T follicular helper cell (primary cell): ENCODE measurements at regions not wholly inside any gene's neighbourhood (a gene's known extent, or its start where the extent isn't known, plus 50 kb on each side); places are given as distances from the start of the nearest gene placed in this dataset.
"Not testable (repeated sequence)": the region's sequence is repeated elsewhere in the genome, so short reads cannot be mapped to it uniquely, and the experiment has no call there.

Experiments
- DNase-seq: peaks from one replicate; pipeline ENCODE4 v3.0.0-alpha.2; 2020; ENCODE audit warnings: low read depth

DNA sequence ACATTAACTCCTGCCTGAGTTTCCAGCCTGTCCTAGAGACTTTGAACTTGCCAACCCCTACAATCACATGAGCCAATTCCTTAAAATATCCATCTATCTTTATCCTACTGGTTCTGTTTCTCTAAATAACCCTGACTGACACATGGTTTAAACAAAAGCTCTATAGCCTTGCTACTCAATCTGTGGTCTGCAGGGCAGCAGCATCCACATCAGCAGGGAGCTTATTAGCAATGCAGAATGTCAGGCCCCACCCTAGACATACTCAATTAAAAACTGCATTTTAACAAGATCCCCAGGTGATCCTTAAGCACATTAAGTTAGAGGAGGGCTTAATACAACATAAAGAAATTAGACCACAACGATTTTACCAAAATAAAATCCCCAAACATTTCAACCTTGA is 108.3 kb upstream of the CPSF6 start:
- no peak for DNase-seq

DNA sequence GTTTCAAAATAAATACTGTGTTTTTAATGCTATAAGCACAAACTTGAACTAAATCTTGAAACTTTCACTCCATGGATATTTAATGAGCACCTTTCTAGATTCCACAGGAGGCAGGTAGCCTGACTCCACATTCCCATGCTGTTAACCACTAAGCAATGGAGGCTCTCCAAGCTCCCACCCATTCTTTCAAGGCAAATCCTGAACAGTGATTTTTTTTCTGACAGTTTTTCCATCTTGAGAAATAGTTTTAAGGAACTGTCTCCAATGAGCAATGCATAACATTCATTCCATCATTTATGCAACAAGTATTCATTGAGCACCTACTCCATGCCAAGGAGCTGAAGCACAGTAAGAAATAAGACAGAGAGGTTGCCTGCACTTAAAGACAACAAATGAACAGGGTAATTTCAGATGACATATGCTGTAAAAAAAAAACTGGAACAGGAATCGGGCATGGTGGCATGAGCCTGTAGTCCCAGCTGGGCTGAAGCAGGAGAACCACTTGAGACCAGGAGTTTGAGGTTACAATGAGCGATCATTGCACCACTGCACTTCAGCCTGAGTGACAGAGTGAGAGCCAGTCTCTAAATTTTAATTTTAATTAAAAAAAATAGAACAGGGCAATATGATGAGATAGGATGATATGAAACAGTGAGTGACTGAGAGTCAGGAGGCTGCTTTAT is 102.3 kb upstream of the CPSF6 start:
- no peak for DNase-seq

DNA sequence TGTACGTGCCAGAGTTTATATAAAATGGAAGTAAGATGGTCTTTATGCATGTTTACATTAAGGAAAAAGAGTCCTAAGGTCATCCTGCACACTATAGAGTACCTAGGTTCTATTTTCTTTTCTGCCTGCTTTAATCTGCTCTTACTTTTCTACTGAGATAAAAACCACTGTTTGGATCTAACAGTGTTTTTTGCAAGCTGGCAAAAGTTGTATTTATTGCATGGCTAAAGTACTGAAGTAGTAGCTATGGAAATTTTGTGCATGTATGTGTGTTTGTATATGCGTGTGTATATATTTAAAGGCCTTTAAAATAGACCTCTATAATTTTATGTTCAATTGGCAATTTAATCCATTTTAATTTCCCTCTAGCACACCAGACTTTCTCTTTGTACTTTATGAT is 98.3 kb upstream of the CPSF6 start:
- DNase-seq, result no peak

DNA sequence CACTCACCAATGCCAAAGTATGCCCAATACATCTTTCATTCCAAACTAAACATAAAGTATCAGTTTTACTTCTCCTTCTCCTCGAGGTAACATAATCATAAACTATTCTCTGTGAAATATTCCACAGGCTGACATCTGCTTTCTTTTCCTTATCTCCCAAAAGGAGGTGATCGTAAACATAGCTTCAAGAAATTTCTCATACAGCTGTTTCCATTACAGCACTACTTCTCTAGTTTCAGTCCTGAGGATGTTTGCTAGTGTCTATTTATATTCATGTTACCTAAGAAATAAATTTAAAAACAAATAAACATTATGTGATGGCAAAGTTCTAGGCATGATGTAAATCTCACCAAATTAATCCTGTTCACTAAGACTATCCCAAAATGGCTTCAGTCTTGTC is 90.1 kb upstream of the CPSF6 start:
- DNase-seq, result no peak

DNA sequence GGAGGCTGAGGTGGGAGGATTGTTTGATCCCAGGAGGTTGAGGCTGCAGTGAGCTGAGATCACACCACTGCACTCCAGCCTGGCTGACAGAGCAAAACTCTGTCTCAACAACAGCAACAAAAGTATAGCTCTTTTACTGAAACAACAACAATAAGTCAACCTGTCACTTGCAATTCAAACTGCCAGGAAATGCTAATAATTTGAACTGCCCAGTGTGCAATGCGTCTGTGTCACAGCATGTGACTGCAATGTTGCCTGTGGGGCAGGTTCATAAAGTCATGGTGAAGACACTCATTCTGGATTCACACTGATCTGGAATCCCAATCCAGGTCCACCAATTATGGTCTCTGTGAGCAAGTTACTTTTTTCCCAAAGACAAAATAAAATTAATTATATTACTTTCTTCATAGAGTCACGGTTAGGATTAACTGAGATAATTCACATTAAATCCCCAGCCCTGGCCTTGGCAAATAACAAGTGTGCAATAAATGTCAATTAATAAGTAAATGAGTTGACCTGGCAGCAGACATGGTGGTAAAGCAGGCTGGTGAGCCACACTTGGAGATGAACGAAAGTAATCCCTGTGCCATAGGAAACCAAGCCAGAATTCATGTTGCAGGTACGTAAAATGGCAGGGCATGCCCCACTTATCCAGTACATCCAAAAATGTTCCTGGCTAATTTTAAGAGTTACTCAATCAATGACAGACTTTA is 89.1 kb upstream of the CPSF6 start:
- no peak for DNase-seq

DNA sequence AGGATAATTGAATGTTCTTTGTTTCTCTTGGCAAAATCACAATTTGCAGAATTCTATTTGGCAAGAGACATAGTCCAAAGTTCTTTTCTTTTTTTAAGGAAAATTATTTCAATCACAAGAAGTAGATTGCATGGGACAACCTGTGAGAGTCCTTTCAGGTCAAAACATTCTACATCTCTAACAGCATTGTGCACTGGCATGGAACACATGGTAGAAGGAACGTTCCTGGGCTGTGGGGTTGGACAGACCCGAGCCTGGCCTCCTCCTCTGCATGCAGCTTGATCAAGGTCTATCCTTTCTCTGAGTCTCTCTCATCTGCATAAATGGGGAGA is 88.6 kb upstream of the CPSF6 start:
- DNase-seq, result no peak

DNA sequence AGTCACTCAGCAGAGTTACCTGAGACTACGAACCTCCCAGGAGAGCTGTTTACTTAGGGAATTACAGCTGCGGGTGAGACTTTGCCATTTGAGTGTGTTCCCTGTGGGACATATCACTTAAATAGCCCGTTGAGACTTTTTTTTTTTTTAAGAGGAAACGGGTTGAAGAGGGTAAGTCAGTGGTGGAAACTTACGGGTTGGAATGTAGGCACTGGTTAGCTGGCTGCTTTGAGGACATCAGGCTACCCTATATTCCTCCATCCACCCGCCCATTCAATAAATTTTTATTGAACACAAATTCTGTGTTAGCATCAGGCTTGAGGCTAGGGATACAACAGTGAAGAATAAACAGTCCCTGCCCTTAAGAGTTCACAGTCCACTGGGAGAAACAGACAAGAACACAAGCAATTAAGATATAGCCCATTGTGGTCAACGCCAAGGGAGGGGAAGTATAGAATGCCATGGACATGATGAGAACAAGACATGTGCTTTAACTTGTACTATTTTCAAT is 88.1 kb upstream of the CPSF6 start:
- no peak for DNase-seq

DNA sequence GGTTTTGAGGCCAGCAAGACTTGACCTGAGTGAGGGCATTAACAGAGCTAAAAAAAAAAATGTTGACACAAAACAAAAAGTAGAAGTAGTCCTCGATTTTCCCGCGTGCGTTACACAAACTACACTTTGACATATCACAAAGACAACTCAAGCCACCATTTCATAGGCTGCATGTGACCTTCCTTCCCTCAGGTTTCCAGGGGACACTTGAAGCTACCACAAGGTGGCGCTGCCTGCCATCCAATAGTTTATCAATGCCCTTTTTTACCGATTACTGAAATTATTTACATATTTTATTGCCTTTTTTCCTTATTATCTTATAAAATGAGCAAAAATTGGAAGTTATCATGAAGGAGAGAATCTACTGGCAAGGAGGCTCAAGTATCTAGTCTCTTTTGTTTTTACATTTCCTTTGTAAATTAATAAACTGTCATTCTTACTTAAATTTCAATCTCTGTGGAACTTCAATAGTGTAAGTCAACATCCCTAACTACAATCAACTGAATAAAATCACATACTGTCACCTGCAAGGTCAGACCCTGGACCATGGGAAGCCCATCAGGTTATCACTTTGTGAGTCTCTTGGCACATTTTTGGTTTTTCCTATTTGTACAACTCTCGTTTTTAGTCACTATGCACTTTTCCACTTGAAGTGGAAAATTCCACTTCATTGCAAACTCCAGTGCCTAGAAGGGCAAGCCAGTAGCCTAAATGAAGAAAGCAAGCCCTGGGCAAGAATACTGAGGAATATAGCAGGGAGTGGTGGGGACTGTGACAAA is 84.6 kb upstream of the CPSF6 start:
- DNase-seq, result peak; percentile 69

DNA sequence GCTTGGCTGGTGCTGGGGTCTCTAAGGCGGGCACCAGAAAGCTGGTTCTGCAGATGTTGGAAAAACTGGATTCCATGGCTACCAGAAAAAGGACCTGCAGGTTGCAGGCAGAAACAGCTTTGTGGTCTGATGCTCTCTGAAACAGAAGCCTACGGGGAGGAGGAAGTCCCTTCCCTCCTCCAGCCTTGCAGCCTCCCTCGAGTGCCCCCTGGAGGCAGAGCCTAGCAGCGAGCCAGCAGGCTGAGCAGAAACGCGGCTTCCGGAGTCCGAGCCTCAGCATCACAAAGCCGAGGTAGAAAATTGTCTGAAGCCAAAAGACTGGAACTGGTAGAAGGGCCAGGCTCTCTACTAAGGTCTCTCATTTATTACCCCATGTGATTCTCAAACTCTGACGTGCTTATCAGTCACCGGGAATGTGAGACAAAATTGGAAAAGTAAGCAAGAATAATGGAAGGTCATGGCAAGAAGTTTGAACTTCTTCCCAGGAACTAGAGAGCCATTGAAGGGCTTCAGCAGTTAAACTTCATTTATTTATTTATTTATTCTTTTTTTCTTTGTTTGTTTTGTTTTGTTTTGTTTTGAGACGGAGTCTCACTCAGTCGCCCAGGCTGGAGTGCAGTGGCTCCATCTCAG is 82.2 kb upstream of the CPSF6 start:
- DNase-seq, result peak; percentile 82

DNA sequence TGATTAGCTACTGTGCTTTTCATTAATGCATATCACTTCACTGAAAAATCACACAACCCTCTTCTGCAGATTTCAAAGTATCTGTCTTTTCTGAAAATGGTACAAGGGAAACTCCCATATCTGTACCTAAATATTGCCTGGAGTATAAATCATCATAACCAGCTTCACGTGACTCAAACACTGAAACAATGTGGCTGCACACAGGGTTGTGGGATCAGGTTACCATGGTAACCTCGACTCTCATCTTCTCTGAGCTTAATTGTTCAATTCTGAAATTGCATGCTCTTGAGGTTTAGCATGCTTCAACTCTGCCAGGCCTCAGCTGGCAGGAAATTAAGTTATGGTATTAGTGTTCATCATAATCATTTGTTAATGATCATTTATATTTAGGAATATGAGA is 77.5 kb upstream of the CPSF6 start:
- peak; percentile 20 for DNase-seq

DNA sequence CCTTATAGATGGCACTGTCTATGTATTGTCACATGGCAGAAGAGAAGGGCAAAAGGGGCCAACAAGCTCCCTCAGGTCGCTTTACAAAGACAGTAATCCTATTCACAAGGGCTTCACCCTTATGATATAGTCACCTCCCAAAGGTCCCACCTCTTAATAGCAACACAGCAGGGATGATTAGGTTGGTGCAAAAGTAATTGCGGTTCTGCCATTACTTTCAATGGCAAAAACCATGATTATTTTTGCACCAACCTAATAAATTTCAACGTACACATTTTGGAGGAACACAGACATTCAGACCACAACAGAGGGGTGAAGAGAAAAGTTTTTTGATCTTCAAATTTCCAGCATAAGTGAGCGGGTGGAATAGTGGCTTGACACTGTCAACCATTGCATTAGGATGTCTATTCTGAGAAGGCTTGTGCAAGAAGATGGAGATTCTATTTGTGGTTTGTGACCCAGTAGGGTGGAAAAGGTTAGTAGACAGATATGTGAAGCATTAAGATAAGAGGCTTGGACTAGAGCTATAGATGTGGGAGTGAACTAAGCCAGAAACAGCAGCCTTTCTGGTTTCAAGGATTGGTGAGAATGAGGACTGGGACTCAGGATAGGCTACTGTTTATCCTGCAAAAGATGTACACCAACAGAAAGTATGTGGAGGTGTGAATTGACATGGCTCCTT is 75.5 kb upstream of the CPSF6 start:
- DNase-seq, result no peak

DNA sequence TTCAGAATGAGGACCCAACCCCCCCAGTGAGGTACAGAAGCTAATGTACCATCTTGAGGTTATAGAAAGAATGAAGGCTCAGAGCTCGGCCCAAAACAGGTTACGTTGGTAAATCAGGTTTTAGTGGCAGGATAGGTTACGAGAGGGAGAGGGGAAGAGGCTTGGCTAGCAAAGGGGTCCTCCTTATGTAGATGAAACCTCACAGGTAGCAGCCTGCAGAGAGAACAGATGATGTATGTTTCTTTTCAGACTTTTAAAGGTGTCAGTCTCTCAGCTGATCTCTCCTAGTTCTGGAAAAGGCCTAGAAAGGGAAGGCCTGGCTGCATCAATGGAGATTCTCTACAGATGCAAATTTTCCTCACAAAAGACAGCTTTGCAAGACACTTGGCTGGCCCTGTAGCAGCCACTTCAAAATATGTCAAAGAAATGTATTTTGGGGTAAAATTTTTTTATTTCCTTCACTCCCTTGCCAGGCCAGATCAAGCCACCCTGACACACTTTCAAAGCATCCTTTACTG is 71.7 kb upstream of the CPSF6 start:
- no peak for DNase-seq

DNA sequence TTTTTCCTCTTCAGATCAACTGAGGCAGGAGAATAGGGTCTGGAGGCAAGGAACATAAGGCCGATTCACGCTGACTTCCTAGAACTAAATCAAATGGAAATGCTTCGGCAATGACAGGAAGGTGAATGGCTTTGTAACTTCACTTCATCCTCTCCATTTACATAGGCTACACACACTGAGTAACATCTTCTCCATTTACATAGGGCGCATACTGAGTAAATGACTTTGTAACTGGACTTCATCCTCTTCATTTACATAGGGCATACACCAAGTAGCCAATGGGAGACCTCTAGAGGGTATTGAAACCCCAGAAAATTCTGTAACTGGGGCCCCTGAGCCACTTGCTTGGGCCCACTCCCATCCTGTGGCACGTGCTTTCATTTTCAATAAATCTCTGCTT is 71.0 kb upstream of the CPSF6 start:
- DNase-seq, result no peak

DNA sequence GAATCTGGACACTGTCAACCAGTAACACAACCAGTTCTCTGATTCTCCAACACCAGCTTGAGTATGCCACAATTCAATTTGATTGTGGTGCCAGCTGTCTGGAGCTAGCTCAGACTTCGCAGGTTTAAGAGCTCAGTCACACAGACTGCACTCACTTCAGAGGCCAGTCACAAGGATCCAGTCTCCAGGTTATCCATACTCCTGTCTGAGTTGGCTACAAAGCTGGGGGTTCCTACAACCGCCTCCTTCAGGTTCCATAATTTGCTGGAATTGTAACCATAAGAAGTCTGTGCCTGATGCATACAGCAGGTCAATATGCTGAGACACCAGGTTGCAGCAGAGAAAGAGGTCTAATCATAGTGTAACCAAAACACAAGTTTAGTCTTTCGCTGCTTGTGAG is 70.5 kb upstream of the CPSF6 start:
- no peak for DNase-seq

DNA sequence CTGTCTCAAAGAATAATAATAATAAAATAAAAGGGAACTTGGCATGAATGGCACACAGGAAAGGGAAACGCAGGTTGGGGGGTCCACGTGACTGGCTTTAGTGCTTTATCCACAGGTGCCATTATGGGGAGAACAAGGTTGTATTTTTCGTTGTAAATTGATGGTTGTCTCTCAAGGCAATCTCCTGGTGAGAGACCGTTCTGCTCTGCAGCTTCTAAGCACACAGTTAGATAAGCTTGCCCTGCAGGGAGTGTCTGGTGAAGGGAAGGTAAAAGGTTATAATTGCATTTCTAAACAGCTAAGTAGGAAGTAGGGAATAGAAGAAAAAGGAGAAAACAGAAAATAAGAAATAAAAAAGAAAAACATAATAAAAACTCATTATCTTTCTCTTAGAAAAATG is 69.1 kb upstream of the CPSF6 start:
- DNase-seq, result no peak

DNA sequence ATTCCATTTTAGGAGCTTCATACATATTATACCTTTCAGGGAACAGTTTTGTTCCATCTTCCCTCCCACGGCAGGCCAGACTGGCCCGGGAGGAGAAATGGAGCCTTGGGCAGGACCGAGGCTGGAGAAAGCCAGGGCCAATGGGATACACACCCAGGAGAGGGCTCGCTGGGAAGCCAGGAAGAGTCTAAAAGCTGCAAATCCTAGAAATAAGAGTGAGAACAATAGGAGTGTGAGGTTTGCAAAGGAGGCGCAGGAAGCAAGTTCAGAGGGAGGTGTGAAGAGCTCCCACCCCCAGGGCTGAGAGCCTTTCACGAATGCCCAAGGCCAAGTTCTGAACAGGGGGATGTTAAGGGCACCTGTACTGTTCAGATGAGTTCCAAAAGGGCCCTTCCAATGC is 67.5 kb upstream of the CPSF6 start:
- no peak for DNase-seq

DNA sequence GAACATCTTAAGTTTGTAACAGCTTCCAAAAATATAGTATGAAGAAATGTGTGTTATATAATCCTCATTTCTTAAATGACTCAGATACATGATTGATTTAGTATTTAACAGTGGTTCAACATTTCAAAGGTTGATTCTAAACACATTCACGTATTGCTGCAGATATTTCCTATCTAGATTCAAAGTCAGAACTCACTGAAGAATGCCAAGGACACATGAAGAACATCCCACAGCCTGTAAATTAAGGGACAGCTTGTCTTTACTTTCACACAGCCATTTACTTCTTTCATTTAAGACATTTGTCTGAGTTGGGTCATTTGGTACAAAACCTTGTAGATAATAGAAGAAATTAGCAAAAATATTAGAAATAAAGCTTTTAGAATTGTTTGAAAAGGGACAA is 66.9 kb upstream of the CPSF6 start:
- no peak for DNase-seq

DNA sequence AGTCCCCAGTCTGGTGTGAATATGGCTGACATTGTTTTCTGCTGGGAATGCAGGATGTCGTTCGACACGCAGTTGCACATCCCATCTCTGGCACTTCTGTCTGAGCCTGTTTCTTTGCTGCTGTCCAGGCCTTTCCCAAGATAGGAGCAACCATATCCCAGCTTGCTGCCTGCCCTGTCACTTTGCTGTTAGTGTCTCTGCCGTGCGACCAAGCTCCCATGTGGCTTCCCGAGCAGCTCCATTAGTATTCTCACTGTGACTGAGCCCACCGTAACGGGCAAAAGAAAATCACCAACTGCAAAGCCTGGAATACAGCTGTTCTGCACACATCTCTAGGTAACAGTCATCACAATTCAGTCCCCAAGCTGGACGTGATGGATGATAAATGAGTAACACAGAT is 66.0 kb upstream of the CPSF6 start:
- DNase-seq, result no peak

DNA sequence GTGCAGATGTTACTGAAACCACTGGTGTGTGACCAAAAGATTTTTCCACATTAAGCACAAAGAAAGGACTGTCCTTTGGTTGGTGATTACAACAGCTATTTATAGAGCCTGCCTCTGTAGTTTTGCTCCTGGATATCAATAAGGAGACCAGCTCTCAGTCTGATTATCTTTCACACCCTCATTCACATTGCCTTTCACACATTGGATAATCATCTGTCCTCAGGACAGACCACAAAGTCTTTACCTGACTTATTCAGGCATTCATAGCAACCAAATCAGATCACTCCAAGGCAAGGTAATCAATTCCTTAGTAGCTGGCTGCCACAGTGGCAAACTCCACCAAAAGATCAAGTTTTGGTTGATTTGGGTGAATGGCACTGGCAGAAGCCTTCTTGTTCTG is 59.6 kb upstream of the CPSF6 start:
- no peak for DNase-seq

DNA sequence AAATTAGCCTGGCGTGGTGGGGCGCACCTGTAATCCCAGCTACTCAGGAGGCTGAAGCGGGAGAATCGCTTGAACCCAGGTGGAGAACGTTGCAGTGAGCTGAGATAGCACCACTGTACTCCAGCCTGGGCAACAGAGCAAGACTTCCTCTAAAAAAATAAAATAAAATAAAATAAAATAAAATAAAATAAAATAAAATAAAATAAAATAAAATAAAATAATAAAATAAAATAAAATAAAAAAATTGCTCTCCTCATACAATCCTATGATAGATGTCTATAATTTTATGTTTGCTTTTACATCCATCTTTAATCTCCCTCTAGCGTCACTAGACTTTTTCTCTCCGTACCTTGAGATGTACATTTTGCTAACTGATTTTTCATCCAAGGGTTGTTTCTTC is 51.8 kb upstream of the CPSF6 start:
- DNase-seq, result not testable (repeated sequence)

DNA sequence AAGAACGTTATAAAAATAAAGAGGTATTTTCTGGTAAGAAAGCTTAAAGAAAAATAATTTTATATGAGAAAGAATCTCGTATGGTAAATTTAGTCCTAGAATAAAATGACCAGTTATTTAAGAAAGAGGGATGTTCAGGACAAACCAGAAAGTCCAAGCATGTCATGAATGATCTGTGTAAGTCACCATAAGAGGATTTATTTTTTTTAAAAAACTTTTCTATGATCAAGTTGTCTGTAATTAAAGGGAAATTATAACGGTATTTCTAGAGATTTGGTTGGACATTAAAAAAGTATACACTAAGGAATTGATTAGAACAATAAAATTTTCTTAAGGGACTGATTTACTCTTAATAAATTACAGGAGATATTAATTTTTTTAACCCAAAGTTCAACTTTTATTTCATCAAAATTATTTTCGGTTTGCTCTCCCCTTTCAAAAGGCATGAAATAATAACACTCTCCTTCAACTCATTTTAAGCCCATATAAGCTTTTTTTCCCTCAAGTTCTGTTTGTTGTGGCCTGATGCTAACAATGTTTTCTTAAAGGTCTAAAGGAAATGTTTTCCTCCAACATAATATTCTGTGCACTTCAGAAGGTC is 49.9 kb upstream of the CPSF6 start:
- DNase-seq, result no peak
